ENCODE measurements at regions not wholly inside any gene's neighbourhood (a gene's known extent, or its start where the extent isn't known, plus 50 kb on each side); places are given as distances from the start of the nearest gene placed in this dataset.
"Not testable (repeated sequence)": the region's sequence is repeated elsewhere in the genome, so short reads cannot be mapped to it uniquely, and the experiment has no call there.

DNA sequence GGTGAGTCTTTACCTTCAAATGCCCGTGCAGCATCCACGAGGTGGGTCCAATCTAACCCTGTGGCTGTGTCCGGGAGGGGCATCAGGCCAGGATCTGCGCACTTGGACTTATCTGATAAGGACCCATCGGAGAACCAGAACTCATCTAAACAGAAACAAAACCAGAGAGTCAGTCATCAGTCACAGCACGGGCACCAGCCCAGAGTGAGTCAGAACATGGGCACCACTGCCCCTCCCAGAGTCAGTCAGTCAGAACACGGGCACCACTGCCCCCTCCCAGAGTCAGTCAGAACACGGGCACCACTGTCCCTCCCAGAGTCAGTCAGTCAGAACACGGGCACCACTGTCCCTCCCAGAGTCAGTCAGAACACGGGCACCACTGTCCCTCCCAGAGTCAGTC lies 214.5 kb downstream of the SIPA1L2 start:
- TF ChIP-seq TAF1 (IDR thresholded peaks at IDR 0.05; ENCODE audit: low read depth, low read length); POLR2A (IDR thresholded peaks at IDR 0.05; ENCODE audit: low read depth, low read length); POLR2AphosphoS5 (IDR thresholded peaks at IDR 0.05; ENCODE audit: low read depth, low read length); SPI1 (IDR thresholded peaks at IDR 0.05; ENCODE audit: low read depth, low read length); PAX5 (IDR thresholded peaks at IDR 0.05; ENCODE audit: insufficient read depth, low read length, severe bottlenecking): not testable (repeated sequence)
